ENCODE measurements at regions not wholly inside any gene's neighbourhood (a gene's known extent, or its start where the extent isn't known, plus 50 kb on each side); places are given as distances from the start of the nearest gene placed in this dataset.
"Not testable (repeated sequence)": the region's sequence is repeated elsewhere in the genome, so short reads cannot be mapped to it uniquely, and the experiment has no call there.

DNA sequence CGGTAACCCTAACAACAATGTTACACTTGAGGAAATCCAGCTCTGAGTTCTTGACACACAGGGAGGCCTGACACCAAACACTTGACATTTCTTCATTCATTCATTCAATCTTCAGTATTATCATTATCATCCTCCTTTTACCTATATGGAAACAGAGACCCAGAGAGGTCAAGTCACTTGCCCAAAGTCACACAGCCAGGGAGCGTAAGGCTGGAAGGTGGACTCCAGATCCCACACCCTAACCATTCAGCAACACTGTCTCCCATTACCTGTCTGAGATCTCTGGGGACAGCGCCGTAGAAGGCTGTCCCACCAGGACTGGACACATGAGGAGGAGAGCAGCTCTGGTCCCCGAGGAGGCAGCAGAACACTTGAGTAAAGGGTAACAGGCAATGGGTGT is 101.4 kb downstream of the SYF2 start:
- no peak for DNase-seq

- DNase-seq = no peak
Measured at GRCh38 chr1:25129380-25129779, 102.9 kb downstream of the SYF2 start.

GRCh38 chr1:25128121-25128621 is 104.1 kb downstream of the SYF2 start:
- no peak for DNase-seq

- DNase-seq = no peak
Measured at GRCh38 chr1:25126562-25126961, 105.7 kb downstream of the SYF2 start.

DNA sequence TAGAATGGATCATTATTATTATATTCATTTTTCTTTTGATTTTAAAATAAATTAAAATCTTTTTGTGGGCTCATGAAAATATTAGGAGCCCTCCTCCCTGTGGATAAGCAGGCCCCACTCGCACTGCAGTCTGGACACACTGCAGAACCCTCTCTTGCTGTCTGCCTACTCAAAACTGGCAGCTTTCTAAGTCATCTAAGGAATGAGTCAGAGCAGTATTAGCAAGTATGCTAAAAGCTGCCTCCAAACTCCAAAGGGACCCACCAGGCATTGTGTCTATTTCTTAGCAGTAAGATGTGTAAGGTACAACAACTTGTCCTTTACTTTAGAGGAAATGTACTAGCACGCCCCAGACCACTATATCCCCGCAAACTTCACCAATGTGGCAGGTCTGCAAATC is 108.8 kb downstream of the SYF2 start:
- no peak for DNase-seq

DNA sequence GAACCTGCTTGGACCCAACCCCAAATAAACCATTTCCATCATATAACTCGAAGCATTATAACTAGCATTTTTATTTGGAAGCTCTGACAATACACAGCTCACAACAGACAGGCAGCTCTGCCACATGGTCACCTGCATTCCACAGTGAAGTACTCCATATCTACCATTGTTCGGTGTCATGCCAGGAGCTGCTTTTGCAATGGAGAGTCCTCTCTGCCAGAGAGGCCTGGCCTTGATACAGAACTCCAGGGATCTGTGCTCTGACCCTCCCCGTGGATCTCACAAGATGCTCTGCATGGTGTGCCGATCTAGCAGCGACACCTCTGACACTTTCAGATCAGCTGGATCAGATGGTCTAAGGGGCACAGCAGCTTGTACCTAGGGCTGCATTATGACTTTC is 109.6 kb downstream of the SYF2 start:
- DNase-seq = no peak

- DNase-seq = no peak
Measured at GRCh38 chr1:25120281-25120680, 112.0 kb downstream of the SYF2 start.

- no peak for DNase-seq
Measured at GRCh38 chr1:25118546-25118945, 113.8 kb downstream of the SYF2 start.

- no peak for DNase-seq
Measured at GRCh38 chr1:25117233-25117823, 115.0 kb downstream of the SYF2 start.

- DNase-seq = no peak
Measured at GRCh38 chr1:25116832-25117231, 115.5 kb downstream of the SYF2 start.

GRCh38 chr1:25116117-25116516 is 116.2 kb downstream of the SYF2 start:
- DNase-seq = not testable (repeated sequence)

DNA sequence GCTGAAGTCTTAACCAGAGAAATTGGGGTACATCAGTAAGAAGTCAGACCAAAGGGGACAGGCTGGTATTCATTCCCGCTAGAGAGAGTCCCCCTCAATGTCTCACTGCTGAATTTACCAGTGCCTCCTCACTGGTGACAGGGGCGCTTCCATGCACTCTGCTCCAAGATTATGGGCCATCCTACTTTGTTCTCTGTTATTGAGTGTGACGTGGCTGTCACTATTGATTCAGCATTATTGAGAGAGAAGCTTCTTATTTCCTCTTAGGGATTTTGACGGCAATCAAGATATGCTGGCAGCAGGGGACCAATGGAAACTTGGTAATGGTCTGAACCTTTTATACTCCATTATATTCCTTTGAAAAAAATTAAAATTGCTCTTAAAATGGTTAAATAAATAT is 118.6 kb downstream of the SYF2 start:
- DNase-seq = no peak

GRCh38 chr1:25113086-25113485 is 119.2 kb downstream of the SYF2 start:
- DNase-seq = no peak

GRCh38 chr1:25112400-25112799 is 119.9 kb downstream of the SYF2 start:
- no peak for DNase-seq

- DNase-seq = no peak
Measured at GRCh38 chr1:25111706-25112105, 120.6 kb downstream of the SYF2 start.

DNA sequence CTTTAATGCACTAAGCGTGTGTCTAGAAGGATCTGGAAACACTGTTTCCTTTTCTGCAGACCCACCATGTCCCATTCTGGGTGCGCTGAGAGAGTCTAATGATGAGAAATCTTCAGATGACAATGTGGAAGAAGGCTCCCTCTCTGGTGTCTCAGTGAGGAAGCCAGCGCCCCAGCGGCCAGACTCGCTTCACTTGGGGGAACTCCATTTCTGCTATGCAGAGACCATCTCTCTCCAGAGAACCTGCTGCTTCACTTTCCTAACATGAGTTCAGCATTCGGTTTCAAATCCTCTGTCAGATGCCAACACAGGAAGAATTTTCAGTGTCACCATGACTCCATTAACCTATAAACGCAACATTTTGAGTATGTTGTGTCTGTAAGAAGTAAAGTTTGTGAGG is 121.8 kb downstream of the SYF2 start:
- DNase-seq = no peak

DNA sequence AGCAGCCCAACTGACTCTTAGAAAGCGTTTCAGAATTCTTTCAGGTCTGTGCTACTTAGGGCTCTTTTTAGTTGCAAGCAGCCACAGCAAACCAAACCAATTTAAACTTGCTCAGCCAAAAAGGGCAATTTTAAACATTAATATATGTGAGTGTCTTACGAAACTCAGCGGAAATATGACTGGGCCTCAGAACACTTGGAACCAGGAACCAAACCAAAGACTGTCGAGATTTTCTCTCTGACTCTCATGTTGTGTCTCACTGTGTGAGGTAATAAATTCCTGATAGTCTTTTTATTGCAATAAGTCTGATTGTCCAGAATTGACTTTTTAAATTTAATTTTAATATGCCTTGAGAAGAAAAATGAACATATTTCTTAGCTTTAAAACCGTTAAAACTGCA is 122.3 kb downstream of the SYF2 start:
- no peak for DNase-seq

GRCh38 chr1:25109531-25109951 is 122.8 kb downstream of the SYF2 start:
- no peak for DNase-seq

DNA sequence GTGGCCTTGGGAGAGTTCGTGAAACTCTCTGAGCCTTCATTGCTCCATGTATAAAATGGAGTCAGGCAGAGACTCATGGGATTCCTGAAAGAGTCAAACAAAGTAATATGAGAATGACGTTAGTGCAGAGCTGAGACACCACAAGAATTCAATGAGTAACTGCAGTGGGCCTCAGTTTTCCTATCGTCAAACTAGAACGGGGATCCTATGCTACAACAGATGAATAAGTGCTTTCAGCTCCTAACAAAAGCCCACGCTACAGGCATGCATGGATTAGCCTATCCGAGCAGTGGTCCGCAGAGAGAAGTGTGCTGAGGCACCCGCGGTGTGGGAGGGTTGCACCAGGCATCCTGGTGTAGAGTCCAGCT is 124.7 kb downstream of the SYF2 start:
- DNase-seq = no peak

GRCh38 chr1:25106976-25107642 is 125.2 kb downstream of the SYF2 start:
- no peak for DNase-seq

GRCh38 chr1:25106352-25106751 is 126.0 kb downstream of the SYF2 start:
- DNase-seq = no peak

DNA sequence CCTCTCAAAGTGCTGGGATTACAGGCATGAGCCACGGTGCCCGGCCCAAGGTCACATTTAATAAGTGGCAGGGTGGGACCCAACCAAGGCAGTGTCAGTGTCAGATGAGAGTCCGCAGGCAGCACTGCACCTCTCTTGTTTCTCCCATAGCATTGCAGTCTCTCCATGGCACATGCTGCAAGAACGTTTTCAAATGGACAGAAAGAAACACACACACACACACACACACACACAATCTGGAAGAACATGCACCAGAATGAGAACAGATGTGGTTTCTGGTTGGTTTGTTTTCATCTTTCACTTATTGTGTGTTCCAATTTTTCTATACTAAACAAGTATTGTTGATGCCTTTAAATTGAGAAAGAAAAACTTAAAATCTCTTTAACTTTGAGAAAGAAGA is 126.5 kb downstream of the SYF2 start:
- DNase-seq = no peak

GRCh38 chr1:25104932-25105561 is 127.3 kb downstream of the SYF2 start:
- DNase-seq = no peak

DNA sequence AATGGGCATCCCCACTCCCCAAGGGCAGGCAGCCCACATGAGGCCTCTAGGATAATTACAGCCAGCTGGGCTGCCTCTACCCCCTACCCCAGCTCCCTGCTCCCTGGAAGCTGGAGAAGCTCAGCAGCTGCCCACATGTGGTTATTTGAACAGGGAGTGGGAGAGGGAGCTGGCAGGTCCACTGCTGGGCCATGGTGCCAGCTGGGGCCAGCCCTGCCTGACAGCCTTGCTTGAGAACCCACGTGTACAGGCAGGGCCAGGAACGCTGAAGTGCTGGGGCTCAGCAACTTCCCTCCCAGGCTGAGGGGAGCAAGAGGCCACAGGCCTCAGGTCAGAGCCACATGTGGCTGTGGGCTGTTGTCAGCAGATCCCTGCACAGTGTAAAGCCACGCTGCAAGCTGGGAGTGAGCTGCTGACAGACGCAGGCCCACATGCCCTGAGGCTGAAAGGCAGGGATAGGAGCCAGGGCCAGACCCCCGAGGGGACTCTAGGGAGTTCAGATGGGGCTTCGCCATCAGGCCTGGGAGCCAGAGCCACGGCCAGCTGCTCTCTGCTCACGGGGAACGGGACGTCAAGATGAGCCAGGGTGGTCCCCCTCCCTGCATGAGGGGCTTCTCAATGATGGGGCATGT is 129.0 kb downstream of the SYF2 start:
- no peak for DNase-seq
